ENCODE measurements at regions not wholly inside any gene's neighbourhood (a gene's known extent, or its start where the extent isn't known, plus 50 kb on each side); places are given as distances from the start of the nearest gene placed in this dataset.

DNA sequence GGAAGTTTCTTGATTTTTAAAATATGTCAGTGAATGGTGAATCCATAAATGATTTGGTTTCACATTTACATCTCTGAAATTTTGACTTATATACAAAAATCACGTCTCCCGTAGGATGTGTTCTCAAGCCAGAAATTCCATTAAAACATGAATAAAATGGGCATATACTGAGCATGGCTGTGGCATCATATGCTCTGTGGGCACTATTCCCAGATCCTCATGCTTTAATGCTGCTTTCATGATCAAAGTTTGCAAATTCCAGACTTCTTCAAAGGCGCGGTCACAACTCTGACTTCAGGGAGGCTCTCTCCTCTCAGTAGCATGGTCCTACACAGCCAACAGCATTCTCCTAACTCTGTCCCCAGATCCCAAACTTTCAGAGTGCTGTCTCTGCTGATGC, 723.2 kb downstream of the TAF11L14 start:
- no peaks in the 10 kb centered on the region for H3K36me3 ChIP-seq (ENCODE audit: control insufficient read depth in 2 of 2, extremely low read depth in 1 of 2, insufficient read depth in 2 of 2, low read length in 2 of 2)

DNA sequence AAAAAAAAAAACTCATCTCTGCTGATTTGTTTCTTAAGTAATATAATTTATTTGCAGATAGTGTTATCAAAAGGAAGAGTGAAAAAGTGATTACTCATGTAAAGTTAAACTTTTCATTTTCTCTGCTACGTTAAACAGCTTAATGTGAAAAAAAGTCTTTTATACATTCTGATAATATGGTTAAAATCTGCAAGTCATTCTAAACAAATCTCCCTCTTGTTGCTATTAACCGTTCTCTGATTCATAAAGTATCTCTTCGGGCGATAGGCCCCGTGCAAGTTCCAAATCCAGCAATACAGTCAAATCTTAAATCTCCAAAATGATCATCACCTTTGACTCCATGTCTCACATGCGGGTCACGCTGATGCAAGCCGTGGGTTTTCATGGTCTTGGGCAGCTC, 732.0 kb downstream of the TAF11L14 start:
- DNase-seq (ENCODE audit: low read depth, low spot score), result no peak
- Histone ChIP-seq H3K79me2 (ENCODE audit: control insufficient read depth, insufficient read depth, low read length) (no peaks in the 10 kb centered on the region), H3K27me3 (ENCODE audit: control insufficient read depth, extremely low read depth, insufficient read depth, low read length) (no peaks in the 10 kb centered on the region), H3K27ac (ENCODE audit: control insufficient read depth, insufficient read depth, low read length) (no peak overlapping the region), H3K4me3 (ENCODE audit: control insufficient read depth in 2 of 3, extremely low read depth in 1 of 3, insufficient read depth in 2 of 3, low read depth in 1 of 3, low read length in 3 of 3) (no peak overlapping the region), H4K20me1 (ENCODE audit: control insufficient read depth, extremely low read depth, insufficient read depth, low read length) (no peaks in the 10 kb centered on the region), H3K4me1 (ENCODE audit: control insufficient read depth, extremely low read depth, insufficient read depth, low read length) (no peaks in the 10 kb centered on the region), H3K4me2 (ENCODE audit: control insufficient read depth, extremely low read depth, insufficient read depth, low read depth, low read length) (no peak overlapping the region), H3K9me3 (ENCODE audit: control insufficient read depth, low read depth, low read length) (no peaks in the 10 kb centered on the region), H3K9ac (ENCODE audit: control insufficient read depth, extremely low read depth, insufficient read depth, low read length) (no peak overlapping the region), H2AFZ (ENCODE audit: control insufficient read depth, low read length) (no peak overlapping the region), H3K36me3 (ENCODE audit: control insufficient read depth in 2 of 2, extremely low read depth in 1 of 2, insufficient read depth in 2 of 2, low read length in 2 of 2) (no peaks in the 10 kb centered on the region), H3K9me1 (ENCODE audit: control insufficient read depth, extremely low read depth, insufficient read depth, low read length) (no peaks in the 10 kb centered on the region)
- TF ChIP-seq, protein P1, sequence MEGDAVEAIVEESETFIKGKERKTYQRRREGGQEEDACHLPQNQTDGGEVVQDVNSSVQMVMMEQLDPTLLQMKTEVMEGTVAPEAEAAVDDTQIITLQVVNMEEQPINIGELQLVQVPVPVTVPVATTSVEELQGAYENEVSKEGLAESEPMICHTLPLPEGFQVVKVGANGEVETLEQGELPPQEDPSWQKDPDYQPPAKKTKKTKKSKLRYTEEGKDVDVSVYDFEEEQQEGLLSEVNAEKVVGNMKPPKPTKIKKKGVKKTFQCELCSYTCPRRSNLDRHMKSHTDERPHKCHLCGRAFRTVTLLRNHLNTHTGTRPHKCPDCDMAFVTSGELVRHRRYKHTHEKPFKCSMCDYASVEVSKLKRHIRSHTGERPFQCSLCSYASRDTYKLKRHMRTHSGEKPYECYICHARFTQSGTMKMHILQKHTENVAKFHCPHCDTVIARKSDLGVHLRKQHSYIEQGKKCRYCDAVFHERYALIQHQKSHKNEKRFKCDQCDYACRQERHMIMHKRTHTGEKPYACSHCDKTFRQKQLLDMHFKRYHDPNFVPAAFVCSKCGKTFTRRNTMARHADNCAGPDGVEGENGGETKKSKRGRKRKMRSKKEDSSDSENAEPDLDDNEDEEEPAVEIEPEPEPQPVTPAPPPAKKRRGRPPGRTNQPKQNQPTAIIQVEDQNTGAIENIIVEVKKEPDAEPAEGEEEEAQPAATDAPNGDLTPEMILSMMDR (optimal IDR thresholded peaks at IDR 0.05 in 1 of 3, IDR thresholded peaks at IDR 0.05 in 1 of 3, conservative IDR thresholded peaks at IDR 0.05 in 1 of 3; ENCODE audit: extremely low read depth in 1 of 3, insufficient read depth in 2 of 3, low read length in 3 of 3), result no peak
- TF ChIP-seq EZH2 (IDR thresholded peaks at IDR 0.05; ENCODE audit: low read length), result no peak
- dilution Hi-C loops (cut with MboI; ENCODE audit: extremely low pct_ligation_motif_present, low sequenced_read_pairs), result no loop called here
- FAIRE-seq, result no peak

More for the DNA sequence above, 723.2 kb downstream of the TAF11L14 start:
- dilution Hi-C loops (cut with MboI; ENCODE audit: extremely low pct_ligation_motif_present, low sequenced_read_pairs), result no loop called here
- no peak overlapping the region for H3K27ac ChIP-seq (ENCODE audit: control insufficient read depth, insufficient read depth, low read length)
- H4K20me1 ChIP-seq (ENCODE audit: control insufficient read depth, extremely low read depth, insufficient read depth, low read length), result no peaks in the 10 kb centered on the region
- no peaks in the 10 kb centered on the region for H3K27me3 ChIP-seq (ENCODE audit: control insufficient read depth, extremely low read depth, insufficient read depth, low read length)
- FAIRE-seq (no peak), DNase-seq (ENCODE audit: low read depth, low spot score) (no peak)
- no peaks in the 10 kb centered on the region for H3K4me1 ChIP-seq (ENCODE audit: control insufficient read depth, extremely low read depth, insufficient read depth, low read length)
- no peak overlapping the region for H3K4me2 ChIP-seq (ENCODE audit: control insufficient read depth, extremely low read depth, insufficient read depth, low read depth, low read length)
- H3K79me2 ChIP-seq (ENCODE audit: control insufficient read depth, insufficient read depth, low read length), result no peaks in the 10 kb centered on the region
- H3K4me3 ChIP-seq (ENCODE audit: control insufficient read depth in 2 of 3, extremely low read depth in 1 of 3, insufficient read depth in 2 of 3, low read depth in 1 of 3, low read length in 3 of 3), result no peak overlapping the region
- H3K9ac ChIP-seq (ENCODE audit: control insufficient read depth, extremely low read depth, insufficient read depth, low read length), result no peak overlapping the region
- TF ChIP-seq EZH2 (IDR thresholded peaks at IDR 0.05; ENCODE audit: low read length), result no peak
- TF ChIP-seq, protein P1 (optimal IDR thresholded peaks at IDR 0.05 in 1 of 3, IDR thresholded peaks at IDR 0.05 in 1 of 3, conservative IDR thresholded peaks at IDR 0.05 in 1 of 3; ENCODE audit: extremely low read depth in 1 of 3, insufficient read depth in 2 of 3, low read length in 3 of 3), result no peak
- H2AFZ ChIP-seq (ENCODE audit: control insufficient read depth, low read length), result no peak overlapping the region
- no peaks in the 10 kb centered on the region for H3K9me3 ChIP-seq (ENCODE audit: control insufficient read depth, low read depth, low read length)
- H3K9me1 ChIP-seq (ENCODE audit: control insufficient read depth, extremely low read depth, insufficient read depth, low read length), result no peaks in the 10 kb centered on the region
